HG03103 (cell line): ENCODE measurements at regions not wholly inside any gene's neighbourhood (a gene's known extent, or its start where the extent isn't known, plus 50 kb on each side); places are given as distances from the start of the nearest gene placed in this dataset.
"Not testable (repeated sequence)": the region's sequence is repeated elsewhere in the genome, so short reads cannot be mapped to it uniquely, and the experiment has no call there.

Experiments used
- ATAC-seq: cut with Tn5 transposase; IDR thresholded peaks from one replicate; pipeline ENCODE4 v1.9.1; 2021; ENCODE audit warnings: low read depth; ENCODE audit not compliant: unreplicated experiment

DNA sequence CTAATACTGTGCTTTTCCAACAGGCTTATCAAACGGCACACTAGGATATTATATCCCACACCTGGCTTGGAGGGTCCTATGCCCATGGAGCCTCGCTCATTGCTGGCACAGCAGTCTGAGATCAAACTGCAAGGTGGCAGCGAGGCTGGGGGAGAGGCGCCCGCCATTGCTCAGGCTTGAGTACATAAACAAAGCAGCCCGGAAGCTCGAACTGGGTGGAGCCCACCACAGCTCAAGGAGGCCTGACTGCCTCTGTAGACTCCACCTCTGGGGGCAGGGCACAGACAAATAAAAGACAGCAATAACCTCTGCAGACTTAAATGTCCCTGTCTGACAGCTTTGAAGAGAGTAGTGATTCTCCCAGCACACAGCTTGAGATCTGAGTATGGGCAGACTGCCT lies 128.0 kb upstream of the CAV2 start:
- not testable (repeated sequence) for ATAC-seq

- ATAC-seq = not testable (repeated sequence)
Measured at GRCh38 chr7:116373229-116373628, 126.3 kb upstream of the CAV2 start.

DNA sequence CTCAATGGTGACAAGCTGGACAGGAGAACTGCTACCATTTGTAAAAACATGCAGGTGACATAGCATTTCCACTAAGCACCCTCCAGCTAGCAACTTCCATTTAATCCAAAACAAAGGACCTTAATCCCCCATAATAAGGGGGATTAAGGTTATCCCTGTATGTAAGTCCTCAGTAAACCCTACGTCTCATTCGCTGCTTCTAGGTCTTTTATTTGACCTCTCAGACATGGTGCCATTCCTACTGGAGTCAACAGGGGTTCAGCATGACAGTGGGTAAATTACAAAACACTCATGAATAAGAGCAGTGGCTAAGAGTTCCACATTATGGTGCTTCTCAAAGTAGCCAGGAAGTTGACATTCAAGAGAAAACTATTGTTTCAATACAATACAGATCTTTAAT lies 121.8 kb upstream of the CAV2 start:
- ATAC-seq = no peak

DNA sequence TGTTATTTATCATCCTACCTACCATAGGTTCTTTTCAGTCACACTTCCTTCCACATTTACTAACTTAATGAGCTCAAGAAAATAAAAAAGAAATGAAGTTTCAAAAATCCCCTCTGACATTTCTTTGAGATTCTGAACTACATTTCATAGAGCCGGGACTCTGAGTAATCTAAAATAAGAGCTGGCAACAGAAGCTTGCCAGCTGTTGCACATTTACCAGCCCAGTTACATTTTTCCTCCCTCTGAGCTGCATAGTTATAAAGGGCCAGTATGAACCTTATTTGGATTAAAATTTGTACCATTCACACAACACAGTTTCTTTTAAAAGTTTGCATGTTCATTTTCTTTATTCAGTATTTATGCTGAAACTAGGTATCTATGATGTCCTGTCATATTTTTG lies 119.5 kb upstream of the CAV2 start:
- ATAC-seq = no peak

- no peak for ATAC-seq
Measured at GRCh38 chr7:116382375-116382774, 117.2 kb upstream of the CAV2 start.

DNA sequence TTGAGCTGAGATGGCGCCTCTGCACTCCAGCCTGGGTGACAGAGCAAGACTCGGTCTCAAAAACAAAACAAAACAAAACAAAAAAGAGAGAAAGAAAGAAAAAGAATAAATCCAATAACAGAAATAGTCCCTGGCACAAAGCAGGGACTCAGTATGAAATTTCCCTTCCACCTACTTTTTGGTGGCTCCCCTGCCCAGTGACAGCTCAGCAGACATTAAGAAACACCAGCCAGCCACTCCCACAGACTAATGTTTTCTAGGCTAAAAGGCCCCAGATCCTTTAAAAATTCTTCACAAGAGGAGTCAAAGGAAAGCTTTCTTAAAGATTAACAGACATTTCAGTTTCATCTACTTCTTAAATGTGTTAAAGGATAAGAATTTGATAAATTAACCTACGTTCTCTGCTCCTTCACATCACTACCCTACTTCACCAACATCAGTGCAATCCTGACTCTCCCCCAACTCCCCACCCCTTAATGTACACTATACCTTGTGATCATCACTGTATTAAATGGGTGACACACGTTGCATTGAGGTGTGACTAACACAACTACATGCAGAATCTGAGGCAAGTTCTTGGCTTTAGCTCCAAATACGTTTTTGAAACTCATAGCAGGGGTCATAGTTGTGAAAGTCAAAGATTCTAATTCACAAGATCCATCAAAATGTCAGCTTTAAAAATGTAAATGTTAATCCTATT lies 114.5 kb upstream of the CAV2 start:
- no peak for ATAC-seq

GRCh38 chr7:116386674-116387073 lies 112.9 kb upstream of the CAV2 start:
- no peak for ATAC-seq

- ATAC-seq = no peak
Measured at GRCh38 chr7:116390363-116390762, 109.2 kb upstream of the CAV2 start.

GRCh38 chr7:116392806-116393205 lies 106.7 kb upstream of the CAV2 start:
- ATAC-seq = no peak

- ATAC-seq = no peak
Measured at GRCh38 chr7:116393654-116394053, 105.9 kb upstream of the CAV2 start.

DNA sequence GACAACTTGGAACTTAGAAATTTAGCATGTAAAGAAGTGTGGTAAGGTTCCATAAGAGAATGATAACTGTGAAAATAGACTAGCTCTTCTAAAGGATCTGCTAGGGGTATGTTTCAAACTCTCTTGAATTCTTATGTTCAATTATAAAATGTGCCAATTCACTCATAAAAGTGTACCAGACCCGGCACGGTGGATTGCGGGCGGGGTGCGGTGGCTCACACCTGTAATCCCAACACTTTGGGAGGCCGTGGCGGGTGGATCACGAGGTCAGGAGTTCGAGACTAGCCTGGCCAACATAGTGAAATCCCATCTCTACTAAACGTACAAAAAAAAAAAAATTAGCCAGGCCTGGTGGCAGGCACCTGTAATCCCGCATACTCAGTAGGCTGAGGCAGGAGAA lies 105.4 kb upstream of the CAV2 start:
- no peak for ATAC-seq

- no peak for ATAC-seq
Measured at GRCh38 chr7:116395141-116395791, 104.3 kb upstream of the CAV2 start.

DNA sequence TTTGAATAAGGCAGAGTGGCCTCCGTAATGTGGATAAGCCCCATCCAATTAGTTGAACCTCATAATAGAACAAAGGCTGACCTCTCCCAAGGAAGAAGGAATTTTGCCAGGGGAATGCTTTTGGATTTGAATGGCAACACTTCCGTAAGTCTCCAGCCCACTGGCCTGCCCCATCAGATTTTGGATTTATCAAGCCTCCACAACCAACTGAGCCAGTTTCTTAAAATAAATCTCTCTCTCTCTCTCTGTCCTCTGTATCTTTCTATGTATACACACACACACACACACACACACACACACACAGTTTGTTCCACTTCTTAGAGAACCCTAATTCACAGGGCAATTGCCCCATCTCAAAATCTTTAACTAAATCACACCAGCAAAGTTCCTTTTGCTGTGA lies 100.9 kb upstream of the CAV2 start:
- ATAC-seq = no peak

DNA sequence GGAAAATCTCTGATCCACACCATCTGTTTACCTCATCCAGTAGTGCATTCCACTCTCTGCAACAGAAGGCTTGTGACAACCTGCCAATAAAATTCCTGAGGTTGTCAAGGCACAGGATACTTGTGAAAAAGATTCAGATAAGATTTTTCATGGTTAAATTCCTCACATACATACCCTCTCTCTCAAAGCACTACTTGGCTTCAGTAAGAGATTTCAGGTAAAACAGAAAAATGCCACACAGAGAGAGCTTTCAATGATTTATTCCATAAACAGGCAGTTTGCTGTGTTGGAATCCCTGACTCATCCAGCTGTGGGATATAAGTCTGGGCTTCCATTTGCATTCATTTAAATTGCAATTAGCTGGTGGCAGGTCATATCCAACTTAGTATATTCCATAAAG lies 99.7 kb upstream of the CAV2 start:
- no peak for ATAC-seq

- no peak for ATAC-seq
Measured at GRCh38 chr7:116400522-116400921, 99.0 kb upstream of the CAV2 start.

DNA sequence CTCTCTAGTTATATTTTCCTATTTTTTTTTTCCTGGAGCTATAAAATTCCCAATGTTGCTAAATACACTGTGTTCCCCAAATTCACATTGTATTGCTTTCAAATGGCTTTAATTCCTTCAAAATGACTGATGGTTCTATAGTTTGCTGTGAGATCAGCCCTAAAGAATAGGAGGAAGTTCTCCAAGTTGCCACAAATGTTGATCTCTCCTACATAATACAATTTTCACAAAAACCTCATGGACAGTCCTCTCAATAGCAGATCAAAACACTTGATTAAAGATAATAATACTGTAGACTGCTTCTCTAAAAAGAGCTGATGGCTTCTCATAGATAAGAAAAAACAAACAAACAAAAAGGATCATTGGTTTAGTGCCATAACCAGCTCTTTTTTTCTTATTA lies 97.8 kb upstream of the CAV2 start:
- no peak for ATAC-seq

DNA sequence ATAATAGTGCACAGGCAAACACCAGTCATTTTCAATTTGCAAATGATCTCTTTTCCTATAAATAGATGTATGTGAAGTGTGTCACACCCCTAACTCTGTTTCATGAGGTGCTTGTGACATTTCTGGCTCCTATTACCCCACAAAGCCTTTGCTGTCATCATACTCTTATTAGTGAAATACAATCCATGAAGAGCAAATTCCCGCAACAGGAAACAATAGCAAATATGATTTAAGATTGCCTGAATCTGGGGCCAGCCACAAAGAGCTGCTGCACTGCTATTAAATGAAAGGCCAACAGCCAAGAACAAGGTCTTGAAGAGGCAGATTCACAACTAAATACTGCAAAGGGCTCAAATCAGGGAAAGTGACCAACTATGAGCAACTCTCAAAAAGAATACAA lies 96.3 kb upstream of the CAV2 start:
- no peak for ATAC-seq

DNA sequence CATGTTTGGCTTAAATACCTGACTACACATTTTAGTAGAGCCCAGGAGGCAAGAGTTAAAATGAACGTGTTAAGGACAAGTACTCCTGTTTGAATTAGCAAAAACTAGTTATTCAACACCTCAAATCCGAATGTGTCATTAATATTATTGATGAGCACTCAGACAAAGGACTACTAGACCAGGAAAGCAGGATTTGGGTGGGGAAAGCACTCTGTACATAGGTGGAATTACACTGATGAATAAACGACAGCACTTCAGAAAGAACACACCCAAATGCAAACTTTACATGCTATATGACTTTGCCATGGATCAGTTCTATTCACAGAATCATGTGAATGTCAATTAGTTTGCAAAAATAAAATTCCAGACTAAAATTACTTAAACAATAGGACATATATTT lies 95.1 kb upstream of the CAV2 start:
- ATAC-seq = no peak

- ATAC-seq = no peak
Measured at GRCh38 chr7:116405810-116406209, 93.7 kb upstream of the CAV2 start.

DNA sequence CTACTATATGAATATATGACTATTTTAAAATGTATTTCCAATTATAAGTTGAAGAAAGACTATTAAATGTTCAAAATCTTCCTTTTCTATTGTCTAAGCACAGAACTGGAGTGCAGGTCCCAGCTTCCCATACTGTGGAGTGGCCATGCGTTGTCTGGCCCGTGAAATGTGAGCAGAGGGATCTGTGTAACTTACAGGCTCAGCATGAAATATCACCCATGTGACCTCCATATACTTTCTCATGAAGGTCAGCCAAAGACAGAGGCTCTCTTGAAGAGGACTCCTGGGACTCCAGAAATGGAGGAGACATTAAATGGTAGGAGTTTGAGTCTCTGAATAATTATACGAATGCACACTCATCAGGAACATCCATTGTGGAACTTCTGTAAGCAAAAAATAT lies 92.4 kb upstream of the CAV2 start:
- no peak for ATAC-seq

DNA sequence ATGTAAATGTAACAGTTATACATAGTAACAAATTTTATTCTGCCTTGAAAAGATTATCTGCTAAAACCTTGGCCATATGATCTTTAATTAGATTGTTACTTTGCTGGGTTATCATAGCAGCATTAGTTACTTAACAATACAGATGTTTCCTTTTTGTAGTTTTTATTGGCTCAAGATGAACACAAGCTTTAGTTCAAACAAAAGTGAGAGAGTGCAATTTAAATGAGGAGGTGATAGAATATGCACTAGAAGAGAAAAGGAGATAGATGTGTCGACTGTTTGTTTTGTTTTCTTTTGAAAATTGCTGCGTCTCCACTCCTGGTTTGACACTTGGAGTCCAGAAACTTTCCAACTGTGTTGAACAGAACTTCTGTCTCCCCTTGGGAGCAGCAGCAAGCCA lies 91.4 kb upstream of the CAV2 start:
- ATAC-seq = no peak

DNA sequence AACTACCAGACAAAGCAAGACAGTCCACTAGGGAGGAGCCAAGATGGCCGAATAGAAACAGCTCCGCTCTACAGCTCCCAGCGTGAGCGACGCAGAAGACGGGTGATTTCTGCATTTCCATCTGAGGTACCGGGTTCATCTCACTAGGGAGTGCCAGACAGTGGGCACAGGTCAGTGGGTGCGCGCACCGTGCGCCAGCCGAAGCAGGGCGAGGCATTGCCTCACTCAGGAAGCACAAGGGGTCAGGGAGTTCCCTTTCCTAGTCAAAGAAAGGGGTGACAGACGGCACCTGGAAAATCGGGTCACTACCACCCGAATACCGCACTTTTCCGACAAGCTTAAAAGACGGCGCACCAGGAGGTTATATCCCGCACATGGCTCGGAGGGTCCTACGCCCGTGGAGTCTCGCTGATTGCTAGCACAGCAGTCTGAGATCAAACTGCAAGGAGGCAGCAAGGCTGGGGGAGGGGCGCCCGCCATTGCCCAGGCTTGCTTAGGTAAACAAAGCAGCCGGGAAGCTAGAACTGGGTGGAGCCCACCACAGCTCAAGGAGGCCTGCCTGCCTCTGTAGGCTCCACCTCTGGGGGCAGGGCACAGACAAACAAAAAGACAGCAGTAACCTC lies 90.6 kb upstream of the CAV2 start:
- ATAC-seq = not testable (repeated sequence)
